ENCODE measurements at regions not wholly inside any gene's neighbourhood (a gene's known extent, or its start where the extent isn't known, plus 50 kb on each side); places are given as distances from the start of the nearest gene placed in this dataset.

DNA sequence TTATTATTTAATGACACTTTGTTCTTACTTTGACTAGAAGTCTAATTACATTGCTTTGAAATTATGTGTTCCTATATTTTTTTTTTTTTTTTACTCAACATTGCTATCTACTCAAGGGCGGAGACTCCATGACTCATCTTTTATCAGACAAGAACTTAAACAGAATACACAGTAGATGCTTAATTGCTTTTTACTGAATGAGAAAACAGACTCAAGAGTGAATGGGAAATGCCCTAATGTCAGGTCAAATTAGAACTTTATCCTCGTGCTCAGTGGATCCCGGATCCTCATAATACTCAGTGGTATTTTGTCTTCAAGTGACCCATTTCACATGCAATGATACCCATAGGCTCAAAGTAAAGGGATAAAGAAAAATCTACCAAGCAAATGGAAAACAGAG is 954.5 kb upstream of the IGFBP7 start:
- TF ChIP-seq, protein P1, sequence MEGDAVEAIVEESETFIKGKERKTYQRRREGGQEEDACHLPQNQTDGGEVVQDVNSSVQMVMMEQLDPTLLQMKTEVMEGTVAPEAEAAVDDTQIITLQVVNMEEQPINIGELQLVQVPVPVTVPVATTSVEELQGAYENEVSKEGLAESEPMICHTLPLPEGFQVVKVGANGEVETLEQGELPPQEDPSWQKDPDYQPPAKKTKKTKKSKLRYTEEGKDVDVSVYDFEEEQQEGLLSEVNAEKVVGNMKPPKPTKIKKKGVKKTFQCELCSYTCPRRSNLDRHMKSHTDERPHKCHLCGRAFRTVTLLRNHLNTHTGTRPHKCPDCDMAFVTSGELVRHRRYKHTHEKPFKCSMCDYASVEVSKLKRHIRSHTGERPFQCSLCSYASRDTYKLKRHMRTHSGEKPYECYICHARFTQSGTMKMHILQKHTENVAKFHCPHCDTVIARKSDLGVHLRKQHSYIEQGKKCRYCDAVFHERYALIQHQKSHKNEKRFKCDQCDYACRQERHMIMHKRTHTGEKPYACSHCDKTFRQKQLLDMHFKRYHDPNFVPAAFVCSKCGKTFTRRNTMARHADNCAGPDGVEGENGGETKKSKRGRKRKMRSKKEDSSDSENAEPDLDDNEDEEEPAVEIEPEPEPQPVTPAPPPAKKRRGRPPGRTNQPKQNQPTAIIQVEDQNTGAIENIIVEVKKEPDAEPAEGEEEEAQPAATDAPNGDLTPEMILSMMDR (IDR thresholded peaks at IDR 0.05; ENCODE audit: low read depth, low read length, poor library complexity, severe bottlenecking): no peak
- no peak for TF ChIP-seq EZH2phosphoT487 (IDR thresholded peaks at IDR 0.05; ENCODE audit: borderline replicate concordance, low read length)

Data from DOHH2 (cell line).